BLaER1 (cell line): ENCODE measurements at regions not wholly inside any gene's neighbourhood (a gene's known extent, or its start where the extent isn't known, plus 50 kb on each side); places are given as distances from the start of the nearest gene placed in this dataset.

Experiments used
- H3K27ac ChIP-seq: shearing (Covaris generic); formaldehyde crosslinking; 2 replicates; pipeline ENCODE4 v1.8.1; 2022
- H3K27me3 ChIP-seq: shearing (Covaris generic); formaldehyde crosslinking; 2 replicates; pipeline ENCODE4 v1.8.1; 2022
- H3K36me3 ChIP-seq: shearing (Covaris generic); formaldehyde crosslinking; 2 replicates; pipeline ENCODE4 v1.8.1; 2022
- H3K4me1 ChIP-seq: shearing (Covaris generic); formaldehyde crosslinking; 2 replicates; pipeline ENCODE4 v1.8.1; 2022
- H3K4me2 ChIP-seq: shearing (Covaris generic); formaldehyde crosslinking; 2 replicates; pipeline ENCODE4 v1.8.1; 2022
- H3K4me3 ChIP-seq: shearing (Covaris generic); formaldehyde crosslinking; 2 replicates; pipeline ENCODE4 v1.8.1; 2022
- H3K9ac ChIP-seq: shearing (Covaris generic); formaldehyde crosslinking; 2 replicates; pipeline ENCODE4 v1.8.1; 2022
- H3K9me3 ChIP-seq: shearing (Covaris generic); formaldehyde crosslinking; 2 replicates; pipeline ENCODE4 v1.8.1; 2022
- H4K20me1 ChIP-seq: shearing (Covaris generic); formaldehyde crosslinking; 2 replicates; pipeline ENCODE4 v1.8.1; 2022
- Cebpa-rat ChIP-seq: shearing (Covaris generic); IDR thresholded peaks from 2 replicates; pipeline ENCODE4 v1.8.1; 2022

- H3K9ac ChIP-seq: no peak overlapping the region
- H3K36me3 ChIP-seq: no peaks in the 10 kb centered on the region
- H3K4me3 ChIP-seq: no peak overlapping the region
- no peak overlapping the region for H3K4me2 ChIP-seq
- no peaks in the 10 kb centered on the region for H3K9me3 ChIP-seq
- H4K20me1 ChIP-seq: no peaks in the 10 kb centered on the region
- no peaks in the 10 kb centered on the region for H3K27me3 ChIP-seq
- no peaks in the 10 kb centered on the region for H3K4me1 ChIP-seq
- H3K27ac ChIP-seq: no peak overlapping the region
- no peak for TF ChIP-seq Cebpa-rat
Measured at GRCh38 chr22:27237080-27237741, 564.3 kb downstream of the MN1 start.

GRCh38 chr22:27238935-27239510 lies 562.5 kb downstream of the MN1 start:
- H3K4me2 ChIP-seq: no peak overlapping the region
- TF ChIP-seq Cebpa-rat: no peak

GRCh38 chr22:27239520-27239919 lies 562.0 kb downstream of the MN1 start:
- no peaks in the 10 kb centered on the region for H4K20me1 ChIP-seq
- H3K4me3 ChIP-seq: no peak overlapping the region
- H3K9ac ChIP-seq: no peak overlapping the region
- no peaks in the 10 kb centered on the region for H3K4me1 ChIP-seq
- no peaks in the 10 kb centered on the region for H3K9me3 ChIP-seq
- no peak for TF ChIP-seq Cebpa-rat
- no peak overlapping the region for H3K4me2 ChIP-seq
- H3K27ac ChIP-seq: no peak overlapping the region
- H3K36me3 ChIP-seq: no peaks in the 10 kb centered on the region
- no peaks in the 10 kb centered on the region for H3K27me3 ChIP-seq

More at GRCh38 chr22:27238935-27239510, 562.5 kb downstream of the MN1 start:
- Histone ChIP-seq H3K27ac (no peak overlapping the region), H3K9ac (no peak overlapping the region), H3K9me3 (no peaks in the 10 kb centered on the region), H3K4me3 (no peak overlapping the region), H3K4me1 (no peaks in the 10 kb centered on the region), H4K20me1 (no peaks in the 10 kb centered on the region), H3K36me3 (no peaks in the 10 kb centered on the region), H3K27me3 (no peaks in the 10 kb centered on the region)

- Histone ChIP-seq H3K27me3 (no peaks in the 10 kb centered on the region), H3K9me3 (no peaks in the 10 kb centered on the region), H4K20me1 (no peaks in the 10 kb centered on the region), H3K4me2 (no peak overlapping the region), H3K4me3 (no peak overlapping the region), H3K36me3 (no peaks in the 10 kb centered on the region), H3K27ac (no peak overlapping the region), H3K4me1 (no peaks in the 10 kb centered on the region), H3K9ac (no peak overlapping the region)
- no peak for TF ChIP-seq Cebpa-rat
Measured at GRCh38 chr22:27240298-27241075, 561.1 kb downstream of the MN1 start.

- Histone ChIP-seq H3K4me1 (no peaks in the 10 kb centered on the region), H3K4me2 (no peak overlapping the region), H3K4me3 (no peak overlapping the region), H3K9ac (no peak overlapping the region), H4K20me1 (no peaks in the 10 kb centered on the region), H3K27me3 (no peaks in the 10 kb centered on the region), H3K27ac (no peak overlapping the region), H3K36me3 (no peaks in the 10 kb centered on the region), H3K9me3 (no peaks in the 10 kb centered on the region)
- no peak for TF ChIP-seq Cebpa-rat
Measured at GRCh38 chr22:27241430-27242321, 559.9 kb downstream of the MN1 start.

GRCh38 chr22:27242474-27242873 lies 559.1 kb downstream of the MN1 start:
- Histone ChIP-seq H3K9ac (no peak overlapping the region), H3K9me3 (no peaks in the 10 kb centered on the region), H3K4me3 (no peak overlapping the region), H4K20me1 (no peaks in the 10 kb centered on the region), H3K36me3 (no peaks in the 10 kb centered on the region), H3K4me1 (peaks cover 7% of the 10 kb centered on the region), H3K27me3 (no peaks in the 10 kb centered on the region), H3K4me2 (no peak overlapping the region), H3K27ac (no peak overlapping the region)
- no peak for TF ChIP-seq Cebpa-rat

GRCh38 chr22:27242917-27243589 lies 558.5 kb downstream of the MN1 start:
- no peak overlapping the region for H3K4me2 ChIP-seq
- H3K27ac ChIP-seq: no peak overlapping the region
- H3K27me3 ChIP-seq: no peaks in the 10 kb centered on the region
- no peaks in the 10 kb centered on the region for H4K20me1 ChIP-seq
- no peaks in the 10 kb centered on the region for H3K36me3 ChIP-seq
- H3K4me3 ChIP-seq: no peak overlapping the region
- TF ChIP-seq Cebpa-rat: no peak
- no peaks in the 10 kb centered on the region for H3K9me3 ChIP-seq
- no peak overlapping the region for H3K9ac ChIP-seq
- peaks cover 13% of the 10 kb centered on the region for H3K4me1 ChIP-seq

- H3K9me3 ChIP-seq: no peaks in the 10 kb centered on the region
- no peak overlapping the region for H3K4me2 ChIP-seq
- TF ChIP-seq Cebpa-rat: peak; percentile 85
- no peaks in the 10 kb centered on the region for H3K27me3 ChIP-seq
- no peaks in the 10 kb centered on the region for H3K36me3 ChIP-seq
- H3K9ac ChIP-seq: no peak overlapping the region
- H4K20me1 ChIP-seq: no peaks in the 10 kb centered on the region
- H3K4me1 ChIP-seq: peaks cover 13% of the 10 kb centered on the region
- no peak overlapping the region for H3K27ac ChIP-seq
- H3K4me3 ChIP-seq: no peak overlapping the region
Measured at GRCh38 chr22:27244328-27244727, 557.2 kb downstream of the MN1 start.

- no peak overlapping the region for H3K27ac ChIP-seq
- no peak for TF ChIP-seq Cebpa-rat
Measured at GRCh38 chr22:27245056-27245455, 556.5 kb downstream of the MN1 start.

More at GRCh38 chr22:27245056-27245455, 556.5 kb downstream of the MN1 start:
- H3K9me3 ChIP-seq: no peaks in the 10 kb centered on the region
- H4K20me1 ChIP-seq: no peaks in the 10 kb centered on the region
- H3K27me3 ChIP-seq: no peaks in the 10 kb centered on the region
- H3K4me1 ChIP-seq: peaks cover 13% of the 10 kb centered on the region
- H3K4me3 ChIP-seq: no peak overlapping the region
- H3K36me3 ChIP-seq: no peaks in the 10 kb centered on the region
- no peak overlapping the region for H3K9ac ChIP-seq
- no peak overlapping the region for H3K4me2 ChIP-seq
